ENCODE measurements at regions not wholly inside any gene's neighbourhood (a gene's known extent, or its start where the extent isn't known, plus 50 kb on each side); places are given as distances from the start of the nearest gene placed in this dataset.

DNA sequence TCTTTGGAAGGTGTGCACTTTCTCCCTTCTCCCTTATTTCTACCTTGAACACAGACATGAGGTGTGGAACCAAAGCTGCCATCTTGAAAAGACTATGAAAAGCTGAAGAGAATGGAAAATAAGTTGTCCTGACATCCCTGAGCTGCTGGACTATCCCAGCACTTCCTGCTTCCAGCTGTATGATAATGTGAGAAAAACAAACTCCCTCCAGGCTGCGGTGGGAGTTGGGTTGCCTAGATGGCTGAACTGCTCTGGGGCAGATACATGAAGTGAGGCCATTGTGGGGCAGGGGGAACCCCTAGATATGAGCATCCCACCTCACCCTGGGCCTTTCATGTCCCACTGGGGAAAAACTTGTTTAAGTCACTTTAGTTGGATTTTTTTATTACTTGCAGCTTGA lies 82.4 kb downstream of the BOD1 start:
- Histone ChIP-seq H2AK5ac (ENCODE audit: low read depth, low read length) (no peak overlapping the region), H2BK12ac (ENCODE audit: low read length) (no peak overlapping the region), H2BK5ac (ENCODE audit: low read length) (no peak overlapping the region), H3K27ac (replicated peaks; ENCODE audit: low read length) (no peak overlapping the region), H2BK120ac (ENCODE audit: low read depth, low read length) (no peak overlapping the region), H3K4ac (ENCODE audit: low read length) (no peak overlapping the region), H3K4me2 (ENCODE audit: insufficient read depth, low read length, poor library complexity, severe bottlenecking) (no peak overlapping the region), H4K8ac (ENCODE audit: low read depth, low read length) (no peak overlapping the region), H3K9me3 (replicated peaks in 1 of 2; ENCODE audit: control insufficient read depth in 2 of 2, insufficient read depth in 1 of 2, low read depth in 1 of 2, low read length in 2 of 2) (peaks cover 0 to 2% of the 10 kb centered on the region in 2 donors), H3K27me3 (ENCODE audit: control insufficient read depth in 3 of 3, insufficient read depth in 3 of 3, low read depth in 1 of 3, low read length in 3 of 3) (peaks cover 0 to 3% (median 0%) of the 10 kb centered on the region in 3 experiments), H2AFZ (ENCODE audit: low read length) (no peak overlapping the region), H3K4me3 (ENCODE audit: low read length in 2 of 2) (no peak overlapping the region), H2BK15ac (ENCODE audit: low read length) (no peak overlapping the region), H3K18ac (ENCODE audit: low read length) (no peak overlapping the region), H3K14ac (ENCODE audit: low read length) (no peak overlapping the region), H4K91ac (ENCODE audit: low read depth, low read length, poor library complexity) (no peak overlapping the region), H3K23ac (ENCODE audit: low read depth, low read length, poor library complexity) (no peak overlapping the region), H3K36me3 (replicated peaks in 1 of 2; ENCODE audit: control insufficient read depth in 2 of 2, insufficient read depth in 2 of 2, low read length in 2 of 2) (no peaks in the 10 kb centered on the region), H3K4me1 (ENCODE audit: control insufficient read depth in 2 of 2, insufficient read depth in 1 of 2, low read depth in 1 of 2, low read length in 2 of 2) (peaks cover 0 to 4% of the 10 kb centered on the region in 2 donors), H3K79me1 (ENCODE audit: low read depth, low read length) (no peaks in the 10 kb centered on the region), H3K9ac (ENCODE audit: low read depth, low read length, poor library complexity) (no peak overlapping the region)
- DNase-seq (ENCODE audit: low spot score): no peak
- WGBS, 2 donors (ENCODE audit: extremely low coverage in 2 of 2, insufficient read length in 2 of 2, insufficient replicate concordance in 1 of 2): no CpG with 5 or more reads among the region's 1 CpG

DNA sequence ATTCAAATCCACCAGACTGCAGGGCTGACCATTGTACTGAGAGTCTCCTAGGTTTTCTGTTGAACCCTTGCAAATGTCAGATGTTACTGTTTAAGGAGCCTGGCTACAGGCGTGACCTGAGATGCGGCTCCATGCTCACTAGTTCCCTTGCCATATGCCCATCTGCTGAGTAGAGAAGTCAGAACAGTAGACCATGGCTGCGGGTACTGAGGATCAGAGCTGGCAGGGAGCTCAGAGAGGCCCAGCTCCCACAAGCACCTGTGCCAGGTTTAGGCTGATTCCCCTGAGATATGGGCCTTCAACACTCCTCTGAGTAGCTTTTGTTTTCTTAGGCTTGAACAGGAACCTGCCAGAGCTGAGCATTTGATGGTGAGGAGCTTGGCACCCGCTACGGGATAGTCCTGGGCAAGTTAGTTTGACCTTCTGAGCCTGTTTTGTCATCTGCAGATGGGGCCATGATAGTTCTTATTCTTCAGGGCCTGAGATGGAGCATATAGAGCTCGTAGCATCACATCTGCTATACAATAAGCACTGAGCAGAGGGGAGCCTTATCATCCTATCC lies 83.7 kb downstream of the BOD1 start:
- Histone ChIP-seq H3K9ac (ENCODE audit: low read depth, low read length, poor library complexity) (no peak overlapping the region), H3K79me1 (ENCODE audit: low read depth, low read length) (no peaks in the 10 kb centered on the region), H3K27me3 (ENCODE audit: control insufficient read depth in 3 of 3, insufficient read depth in 3 of 3, low read depth in 1 of 3, low read length in 3 of 3) (peaks cover 0 to 3% (median 0%) of the 10 kb centered on the region in 3 experiments), H2BK12ac (ENCODE audit: low read length) (no peak overlapping the region), H3K18ac (ENCODE audit: low read length) (no peak overlapping the region), H2BK120ac (ENCODE audit: low read depth, low read length) (no peak overlapping the region), H3K4me2 (ENCODE audit: insufficient read depth, low read length, poor library complexity, severe bottlenecking) (no peak overlapping the region), H3K23ac (ENCODE audit: low read depth, low read length, poor library complexity) (no peak overlapping the region), H2AFZ (ENCODE audit: low read length) (no peak overlapping the region), H2AK5ac (ENCODE audit: low read depth, low read length) (no peak overlapping the region), H4K8ac (ENCODE audit: low read depth, low read length) (no peak overlapping the region), H3K4ac (ENCODE audit: low read length) (no peak overlapping the region), H3K9me3 (replicated peaks in 1 of 2; ENCODE audit: control insufficient read depth in 2 of 2, insufficient read depth in 1 of 2, low read depth in 1 of 2, low read length in 2 of 2) (peaks cover 0 to 2% of the 10 kb centered on the region in 2 donors), H3K14ac (ENCODE audit: low read length) (no peak overlapping the region), H4K91ac (ENCODE audit: low read depth, low read length, poor library complexity) (no peak overlapping the region), H2BK5ac (ENCODE audit: low read length) (no peak overlapping the region), H3K4me1 (ENCODE audit: control insufficient read depth in 2 of 2, insufficient read depth in 1 of 2, low read depth in 1 of 2, low read length in 2 of 2) (peaks cover 0 to 4% of the 10 kb centered on the region in 2 donors), H3K36me3 (replicated peaks in 1 of 2; ENCODE audit: control insufficient read depth in 2 of 2, insufficient read depth in 2 of 2, low read length in 2 of 2) (no peaks in the 10 kb centered on the region), H2BK15ac (ENCODE audit: low read length) (peak overlapping the region; percentile 35), H3K27ac (replicated peaks; ENCODE audit: low read length) (no peak overlapping the region), H3K4me3 (ENCODE audit: low read length in 2 of 2) (no peak overlapping the region)
- DNase-seq (ENCODE audit: low spot score): no peak
- WGBS, 2 donors (ENCODE audit: extremely low coverage in 2 of 2, insufficient read length in 2 of 2, insufficient replicate concordance in 1 of 2): no CpG with 5 or more reads among the region's 6 CpGs

DNA sequence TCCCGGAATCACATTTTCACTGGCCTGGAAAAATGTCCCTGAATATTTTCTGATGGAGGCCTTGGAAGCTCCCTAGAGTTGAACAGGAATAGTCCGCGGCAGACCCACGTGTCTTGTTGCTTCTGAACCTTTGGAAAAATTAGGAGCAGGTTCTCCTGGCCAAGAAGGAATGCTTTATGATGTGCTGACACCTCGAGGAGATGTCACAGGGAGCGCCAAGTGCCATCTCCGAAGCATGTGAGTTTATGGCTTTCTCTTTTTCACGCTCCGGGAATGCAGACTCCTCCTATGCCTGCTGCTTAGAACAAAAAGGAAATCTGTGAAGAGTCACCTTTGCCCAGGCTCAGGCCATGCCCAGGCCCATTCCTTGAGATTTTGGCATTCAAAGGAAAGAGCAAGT lies 84.6 kb downstream of the BOD1 start:
- no peak overlapping the region for H4K91ac ChIP-seq (ENCODE audit: low read depth, low read length, poor library complexity)
- no peaks in the 10 kb centered on the region for H3K79me1 ChIP-seq (ENCODE audit: low read depth, low read length)
- H3K18ac ChIP-seq (ENCODE audit: low read length): no peak overlapping the region
- H2AK5ac ChIP-seq (ENCODE audit: low read depth, low read length): no peak overlapping the region
- H2BK12ac ChIP-seq (ENCODE audit: low read length): no peak overlapping the region
- H4K8ac ChIP-seq (ENCODE audit: low read depth, low read length): no peak overlapping the region
- H3K36me3 ChIP-seq (replicated peaks in 1 of 2; ENCODE audit: control insufficient read depth in 2 of 2, insufficient read depth in 2 of 2, low read length in 2 of 2): no peaks in the 10 kb centered on the region
- no peak overlapping the region for H3K4ac ChIP-seq (ENCODE audit: low read length)
- WGBS, 2 donors (ENCODE audit: extremely low coverage in 2 of 2, insufficient read length in 2 of 2, insufficient replicate concordance in 1 of 2): no CpG with 5 or more reads among the region's 9 CpGs
- no peak overlapping the region for H2BK5ac ChIP-seq (ENCODE audit: low read length)
- no peak overlapping the region for H3K4me3 ChIP-seq (ENCODE audit: low read length in 2 of 2)
- peaks cover 0 to 2% of the 10 kb centered on the region in 2 donors for H3K9me3 ChIP-seq (replicated peaks in 1 of 2; ENCODE audit: control insufficient read depth in 2 of 2, insufficient read depth in 1 of 2, low read depth in 1 of 2, low read length in 2 of 2)
- no peak overlapping the region for H3K27ac ChIP-seq (replicated peaks; ENCODE audit: low read length)
- peaks cover 0 to 5% (median 0%) of the 10 kb centered on the region in 3 experiments for H3K27me3 ChIP-seq (ENCODE audit: control insufficient read depth in 3 of 3, insufficient read depth in 3 of 3, low read depth in 1 of 3, low read length in 3 of 3)
- H3K4me1 ChIP-seq (ENCODE audit: control insufficient read depth in 2 of 2, insufficient read depth in 1 of 2, low read depth in 1 of 2, low read length in 2 of 2): peaks cover 0 to 4% of the 10 kb centered on the region in 2 donors
- no peak overlapping the region for H3K9ac ChIP-seq (ENCODE audit: low read depth, low read length, poor library complexity)
- no peak overlapping the region for H3K4me2 ChIP-seq (ENCODE audit: insufficient read depth, low read length, poor library complexity, severe bottlenecking)
- H2AFZ ChIP-seq (ENCODE audit: low read length): no peak overlapping the region
- DNase-seq (ENCODE audit: low spot score): no peak
- no peak overlapping the region for H2BK120ac ChIP-seq (ENCODE audit: low read depth, low read length)
- H2BK15ac ChIP-seq (ENCODE audit: low read length): no peak overlapping the region
- no peak overlapping the region for H3K23ac ChIP-seq (ENCODE audit: low read depth, low read length, poor library complexity)
- no peak overlapping the region for H3K14ac ChIP-seq (ENCODE audit: low read length)

DNA sequence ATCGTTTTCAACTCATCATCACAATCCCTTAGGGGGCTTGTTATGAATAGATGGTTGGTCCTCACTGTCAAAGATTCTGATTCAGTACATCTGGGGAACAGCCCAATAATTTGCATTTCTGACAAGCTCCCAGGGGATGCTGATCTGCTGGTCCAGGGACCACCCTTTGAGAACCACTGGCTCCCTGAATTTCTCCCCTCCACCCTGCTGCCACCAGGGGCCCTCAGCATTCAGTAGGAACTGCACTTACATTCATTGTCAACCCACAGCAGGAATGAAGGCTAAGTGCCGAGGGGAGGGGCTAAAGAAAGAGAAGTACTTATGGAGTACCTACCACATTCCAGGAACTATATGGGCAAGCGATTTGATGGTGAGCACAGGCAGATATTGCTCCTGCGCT lies 85.9 kb downstream of the BOD1 start:
- H2BK5ac ChIP-seq (ENCODE audit: low read length): no peak overlapping the region
- no peak overlapping the region for H3K27ac ChIP-seq (replicated peaks; ENCODE audit: low read length)
- no peak overlapping the region for H2BK12ac ChIP-seq (ENCODE audit: low read length)
- H2AK5ac ChIP-seq (ENCODE audit: low read depth, low read length): no peak overlapping the region
- H3K4ac ChIP-seq (ENCODE audit: low read length): no peak overlapping the region
- no peak for DNase-seq (ENCODE audit: low spot score)
- no peak overlapping the region for H3K23ac ChIP-seq (ENCODE audit: low read depth, low read length, poor library complexity)
- H3K14ac ChIP-seq (ENCODE audit: low read length): no peak overlapping the region
- no peak overlapping the region for H4K8ac ChIP-seq (ENCODE audit: low read depth, low read length)
- no peaks in the 10 kb centered on the region for H3K9me3 ChIP-seq (replicated peaks in 1 of 2; ENCODE audit: control insufficient read depth in 2 of 2, insufficient read depth in 1 of 2, low read depth in 1 of 2, low read length in 2 of 2)
- H4K91ac ChIP-seq (ENCODE audit: low read depth, low read length, poor library complexity): no peak overlapping the region
- peaks cover 0 to 11% (median 0%) of the 10 kb centered on the region in 3 experiments for H3K27me3 ChIP-seq (ENCODE audit: control insufficient read depth in 3 of 3, insufficient read depth in 3 of 3, low read depth in 1 of 3, low read length in 3 of 3)
- H2BK15ac ChIP-seq (ENCODE audit: low read length): no peak overlapping the region
- WGBS, 2 donors (ENCODE audit: extremely low coverage in 2 of 2, insufficient read length in 2 of 2, insufficient replicate concordance in 1 of 2): no CpG with 5 or more reads among the region's 4 CpGs
- H3K9ac ChIP-seq (ENCODE audit: low read depth, low read length, poor library complexity): no peak overlapping the region
- no peak overlapping the region for H3K4me2 ChIP-seq (ENCODE audit: insufficient read depth, low read length, poor library complexity, severe bottlenecking)
- H2BK120ac ChIP-seq (ENCODE audit: low read depth, low read length): no peak overlapping the region
- no peaks in the 10 kb centered on the region for H3K36me3 ChIP-seq (replicated peaks in 1 of 2; ENCODE audit: control insufficient read depth in 2 of 2, insufficient read depth in 2 of 2, low read length in 2 of 2)
- no peak overlapping the region for H3K18ac ChIP-seq (ENCODE audit: low read length)
- peaks cover 0 to 2% of the 10 kb centered on the region in 2 donors for H3K4me1 ChIP-seq (ENCODE audit: control insufficient read depth in 2 of 2, insufficient read depth in 1 of 2, low read depth in 1 of 2, low read length in 2 of 2)
- no peak overlapping the region for H2AFZ ChIP-seq (ENCODE audit: low read length)
- H3K79me1 ChIP-seq (ENCODE audit: low read depth, low read length): no peaks in the 10 kb centered on the region
- no peak overlapping the region for H3K4me3 ChIP-seq (ENCODE audit: low read length in 2 of 2)

All from neuronal stem cell (in vitro differentiated cells).